IMR-90 (cell line): ENCODE measurements at regions not wholly inside any gene's neighbourhood (a gene's known extent, or its start where the extent isn't known, plus 50 kb on each side); places are given as distances from the start of the nearest gene placed in this dataset.

Source experiments
- ATAC-seq: fragments of 200-7000 bp; cut with Tn5 transposase; 2 replicates; pipeline ENCODE4 v1.9.1; 2020; ENCODE audit warnings: low read depth, mild to moderate bottlenecking, moderate library complexity
- BruUV-seq: library from RNA; stranded (reverse); fragments of 400-500 nt; replicated peaks from 2 replicates; lab custom pipeline; 2021; lab: Mats Ljungman, UMichigan
- CTCF ChIA-PET: fragments of 300-600 bp; formaldehyde crosslinking; extraction: SDS; loops from one replicate; lab custom pipeline; 2021; ENCODE audit warnings: antibody characterized with exemption; lab: Yijun Ruan, JAX
- POLR2A ChIA-PET: fragments of 300-600 bp; sonication (Branson Sonifier 250); formaldehyde crosslinking; loops from one replicate; lab custom pipeline; 2022; ENCODE audit warnings: antibody characterized with exemption; ENCODE audit not compliant: unreplicated experiment; lab: Charles Lee
- DNase-seq: peaks from one replicate; pipeline ENCODE4 v3.0.0; 2013
- H2AFZ ChIP-seq: replicated peaks from 2 replicates; pipeline ENCODE3; 2013; ENCODE audit warnings: low read length, mild to moderate bottlenecking; ENCODE audit not compliant: poor library complexity
- H2AK5ac ChIP-seq: 2 replicates; pipeline ENCODE4 v1.6.1; 2013; ENCODE audit warnings: low read depth, low read length, inconsistent platforms
- H2AK9ac ChIP-seq: replicated peaks from 2 replicates; pipeline ENCODE3; 2013; ENCODE audit warnings: mild to moderate bottlenecking, low read depth, low read length, moderate library complexity; ENCODE audit not compliant: poor library complexity
- H2BK120ac ChIP-seq: 2 replicates; pipeline ENCODE4 v1.6.1; 2013; ENCODE audit warnings: low read depth, low read length, inconsistent platforms
- H2BK15ac ChIP-seq: 3 replicates; pipeline ENCODE4 v1.6.1; 2013; ENCODE audit warnings: low read depth, low read length, inconsistent platforms
- H2BK20ac ChIP-seq: 2 replicates; pipeline ENCODE4 v1.6.1; 2013; ENCODE audit warnings: low read depth, mild to moderate bottlenecking, inconsistent platforms, low read length, moderate library complexity
- H2BK5ac ChIP-seq: 2 replicates; pipeline ENCODE4 v1.6.1; 2013; ENCODE audit warnings: mild to moderate bottlenecking, low read depth, low read length, inconsistent platforms; ENCODE audit not compliant: poor library complexity, severe bottlenecking
- H3K14ac ChIP-seq: replicated peaks from 2 replicates; pipeline ENCODE4 v1.6.1; 2013; ENCODE audit warnings: low read depth, low read length, inconsistent platforms
- H3K18ac ChIP-seq: 2 replicates; pipeline ENCODE4 v1.6.1; 2013; ENCODE audit warnings: low read depth, low read length, control low read depth
- H3K23ac ChIP-seq: 2 replicates; pipeline ENCODE4 v1.6.1; 2013; ENCODE audit warnings: low read depth, low read length, inconsistent platforms
- H3K27ac ChIP-seq: 2 replicates; pipeline ENCODE4 v1.5.1; 2013; ENCODE audit warnings: mild to moderate bottlenecking, control low read depth, low read length; ENCODE audit not compliant: insufficient read depth
- H3K27me3 ChIP-seq: 2 replicates; pipeline ENCODE4 v1.6.1; 2013; ENCODE audit warnings: low read length; ENCODE audit not compliant: control insufficient read depth, insufficient read depth
- H3K36me3 ChIP-seq: 2 replicates; pipeline ENCODE4 v1.6.1; 2013; ENCODE audit warnings: low read length, mixed read lengths; ENCODE audit not compliant: control insufficient read depth, insufficient read depth
- H3K4ac ChIP-seq: 2 replicates; pipeline ENCODE4 v1.6.1; 2013; ENCODE audit warnings: low read depth, low read length, inconsistent platforms
- H3K4me1 ChIP-seq: 2 replicates; pipeline ENCODE4 v1.6.1; 2013; ENCODE audit warnings: low read length, mixed read lengths; ENCODE audit not compliant: control insufficient read depth, insufficient read depth
- H3K4me2 ChIP-seq: 2 replicates; pipeline ENCODE4 v1.6.1; 2013; ENCODE audit warnings: low read depth, mild to moderate bottlenecking, control low read depth, low read length, moderate library complexity
- H3K4me3 ChIP-seq: 2 replicates; pipeline ENCODE4 v1.5.1; 2013; ENCODE audit warnings: low read depth, mild to moderate bottlenecking, control low read depth, low read length, moderate library complexity; ENCODE audit not compliant: insufficient read depth
- H3K56ac ChIP-seq: 2 replicates; pipeline ENCODE4 v1.6.1; 2013; ENCODE audit warnings: low read length, inconsistent platforms; ENCODE audit not compliant: insufficient read depth; ENCODE audit errors: extremely low read depth
- H3K79me1 ChIP-seq, 2 experiments: 2 replicates each; pipeline ENCODE4 v1.6.1; 2013; ENCODE audit warnings: low read length in 2 of 2, inconsistent platforms in 1 of 2, low read depth in 1 of 2
- H3K9ac ChIP-seq: 2 replicates; pipeline ENCODE4 v1.6.1; 2013; ENCODE audit warnings: low read depth, low read length, control low read depth
- H3K9me1 ChIP-seq: 2 replicates; pipeline ENCODE4 v1.6.1; 2013; ENCODE audit warnings: low read length, inconsistent platforms; ENCODE audit not compliant: insufficient read depth
- H3K9me3 ChIP-seq: 2 replicates; pipeline ENCODE4 v1.6.1; 2013; ENCODE audit warnings: low read length; ENCODE audit not compliant: control insufficient read depth, insufficient read depth
- H4K20me1 ChIP-seq: 2 replicates; pipeline ENCODE4 v1.6.1; 2013; ENCODE audit warnings: low read length, inconsistent platforms; ENCODE audit not compliant: insufficient read depth
- H4K5ac ChIP-seq: 2 replicates; pipeline ENCODE4 v1.6.1; 2013; ENCODE audit warnings: mild to moderate bottlenecking, low read depth, low read length, control low read depth
- H4K8ac ChIP-seq, 2 experiments: 2 replicates each; pipeline ENCODE4 v1.6.1; 2013; ENCODE audit warnings: low read depth in 2 of 2, low read length in 2 of 2, control low read depth in 1 of 2, inconsistent platforms in 1 of 2
- H4K91ac ChIP-seq: 2 replicates; pipeline ENCODE4 v1.6.1; 2013; ENCODE audit warnings: low read depth, low read length, inconsistent platforms; ENCODE audit not compliant: insufficient read depth
- BHLHE40 ChIP-seq: fragments of 150-350 bp; IDR thresholded peaks from 2 replicates; pipeline ENCODE4 v1.6.1; 2016; ENCODE audit warnings: mild to moderate bottlenecking, low read depth, low read length
- CEBPB ChIP-seq: IDR thresholded peaks from 2 replicates; pipeline ENCODE4 v1.6.1; 2012; ENCODE audit warnings: low read depth, low read length, improper control_type of control experiment
- CHD1 ChIP-seq: IDR thresholded peaks from 2 replicates; pipeline ENCODE4 v1.6.1; 2012; ENCODE audit warnings: low read depth, low read length, improper control_type of control experiment
- CTCF ChIP-seq: conservative IDR thresholded peaks from 2 replicates; pipeline ENCODE4 v1.5.1; 2012; ENCODE audit warnings: mild to moderate bottlenecking, low read depth, low read length, improper control_type of control experiment
- ELK1 ChIP-seq: fragments of 150-350 bp; IDR thresholded peaks from 2 replicates; pipeline ENCODE4 v1.6.1; 2016; ENCODE audit warnings: low read depth, mild to moderate bottlenecking, low read length, moderate library complexity, borderline replicate concordance
- FOS ChIP-seq: fragments of 150-350 bp; IDR thresholded peaks from 2 replicates; pipeline ENCODE4 v1.6.1; 2016; ENCODE audit warnings: low read depth, low read length
- MAFK ChIP-seq: IDR thresholded peaks from 2 replicates; pipeline ENCODE4 v1.6.1; 2012; ENCODE audit warnings: low read depth, low read length, improper control_type of control experiment
- MAZ ChIP-seq: IDR thresholded peaks from 2 replicates; pipeline ENCODE4 v1.6.1; 2012; ENCODE audit warnings: low read depth, mild to moderate bottlenecking, low read length, improper control_type of control experiment, moderate library complexity, borderline replicate concordance
- MXI1 ChIP-seq: IDR thresholded peaks from 2 replicates; pipeline ENCODE4 v1.6.1; 2012; ENCODE audit warnings: low read depth, mild to moderate bottlenecking, low read length, moderate library complexity, borderline replicate concordance
- NFE2L2 ChIP-seq: fragments of 150-350 bp; IDR thresholded peaks from 2 replicates; pipeline ENCODE4 v1.6.1; 2016; ENCODE audit warnings: low read depth, mild to moderate bottlenecking, low read length
- POLR2A ChIP-seq: IDR thresholded peaks from 2 replicates; pipeline ENCODE4 v1.6.1; 2012; ENCODE audit warnings: mild to moderate bottlenecking, low read depth, low read length
- RAD21 ChIP-seq: IDR thresholded peaks from 2 replicates; pipeline ENCODE4 v1.6.1; 2012; ENCODE audit warnings: low read length, improper control_type of control experiment
- RCOR1 ChIP-seq: IDR thresholded peaks from 2 replicates; pipeline ENCODE4 v1.6.1; 2012; ENCODE audit warnings: mild to moderate bottlenecking, low read length, improper control_type of control experiment; ENCODE audit not compliant: insufficient replicate concordance
- RFX5 ChIP-seq: IDR thresholded peaks from 2 replicates; pipeline ENCODE4 v1.8.0; 2012; ENCODE audit warnings: low read depth, mild to moderate bottlenecking, low read length, moderate library complexity
- SMC3 ChIP-seq: fragments of 150-350 bp; IDR thresholded peaks from 2 replicates; pipeline ENCODE4 v1.6.1; 2016; ENCODE audit warnings: low read depth, mild to moderate bottlenecking, antibody characterized with exemption, low read length, moderate library complexity
- USF2 ChIP-seq: fragments of 150-350 bp; IDR thresholded peaks from 2 replicates; pipeline ENCODE4 v1.6.1; 2017; ENCODE audit warnings: mild to moderate bottlenecking, antibody characterized with exemption, low read length, low read depth
- dilution Hi-C: fragments of 300-500 bp; cut with HindIII; formaldehyde crosslinking; loops from one replicate; pipeline ENCODE4 v1.14.3; 2018; ENCODE audit warnings: low sequenced_read_pairs; ENCODE audit not compliant: unreplicated experiment
- in situ Hi-C: fragments of 300-500 bp; cut with MboI; formaldehyde crosslinking; loops from 3 replicates; pipeline ENCODE4 v1.14.3; 2019; ENCODE audit warnings: low sequenced_read_pairs, inconsistent platforms, mixed read lengths
- intact Hi-C: fragments of 100-400 bp; cut with micrococcal nuclease; formaldehyde crosslinking; loops from 2 replicates; pipeline ENCODE4 v1.10.0; 2022

GRCh38 chr12:114976959-114977358 is 293.0 kb upstream of the TBX3 start:
- Histone ChIP-seq H3K56ac (0 out of 2 replicates have a peak overlapping the region, but pooled peaks have one; percentile 12), H2BK5ac (no peak overlapping the region), H2AFZ (no peak overlapping the region), H3K4ac (no peak overlapping the region), H3K14ac (no peak overlapping the region), H3K23ac (no peak overlapping the region), H4K8ac (no peak overlapping the region), H3K27me3 (no peaks in the 10 kb centered on the region), H2BK20ac (0 out of 2 replicates have a peak overlapping the region, but pooled peaks have one; percentile 33), H4K91ac (no peak overlapping the region), H4K20me1 (no peaks in the 10 kb centered on the region), H3K9me1 (no peaks in the 10 kb centered on the region), H4K5ac (no peak overlapping the region), H2AK5ac (no peak overlapping the region; the same call in 1 of the 2 replicates), H3K9me3 (no peaks in the 10 kb centered on the region), H3K27ac (no peak overlapping the region), H3K4me1 (no peaks in the 10 kb centered on the region; the same call in 1 of the 2 replicates), H2BK120ac (peak overlapping the region; percentile 31; the same call in 1 of the 2 replicates), H3K79me1 (no peaks in the 10 kb centered on the region), H3K36me3 (no peaks in the 10 kb centered on the region), H3K4me3 (no peak overlapping the region), H3K4me2 (no peak overlapping the region), H3K18ac (no peak overlapping the region), H3K9ac (no peak overlapping the region), H2AK9ac (no peak overlapping the region), H2BK15ac (peak overlapping the region; percentile 1; the same call in 1 of the 3 replicates)
- CTCF ChIA-PET, result no interaction called here
- intact Hi-C loops (loop anchor here (5.0 kb wide), 1 partner anchor 295 kb away; the partner anchor contains the start of gene TBX3), in situ Hi-C loops (no loop called here), dilution Hi-C loops (no loop called here)
- peak; percentile 72 for ATAC-seq
- peak; percentile 88 for DNase-seq
- POLR2A ChIA-PET, result no interaction called here
- BruUV-seq, result no TSS peak
- TF ChIP-seq CHD1, result no peak
- no peak for TF ChIP-seq MAZ
- no peak for TF ChIP-seq USF2
- TF ChIP-seq MAFK, result no peak
- 0 out of 2 replicates have a peak, but pooled peaks have one; percentile 18 for TF ChIP-seq BHLHE40
- peak; percentile 13 for TF ChIP-seq RCOR1
- TF ChIP-seq FOS, result peak; percentile 93
- TF ChIP-seq CEBPB, result peak; percentile 94
- no peak for TF ChIP-seq SMC3
- no peak for TF ChIP-seq CTCF
- no peak for TF ChIP-seq ELK1
- no peak for TF ChIP-seq NFE2L2
- TF ChIP-seq RFX5, result no peak
- TF ChIP-seq RAD21, result peak; percentile 3; the same call in 1 of the 2 replicates
- TF ChIP-seq MXI1, result no peak
- no peak for TF ChIP-seq POLR2A
